NCI-H2171 (cell line): ENCODE measurements at regions not wholly inside any gene's neighbourhood (a gene's known extent, or its start where the extent isn't known, plus 50 kb on each side); places are given as distances from the start of the nearest gene placed in this dataset.
A peak's percentile ranks its signal among the peaks of the same experiment; 100 is the strongest.

Experiments used
- DNase-seq: peaks from one replicate; lab custom pipeline; 2025; lab: John Stamatoyannopoulos, UW

GRCh38 chr16:50469121-50469743 is 79.0 kb upstream of the NKD1 start:
- DNase-seq = no peak

- DNase-seq = no peak
These were observed 79.5 kb upstream of the NKD1 start for GRCh38 chr16:50468749-50469078.

GRCh38 chr16:50467943-50468748 is 80.0 kb upstream of the NKD1 start:
- DNase-seq = peak; percentile 71

GRCh38 chr16:50467559-50467942 is 80.6 kb upstream of the NKD1 start:
- DNase-seq = no peak

- no peak for DNase-seq
These were observed 82.0 kb upstream of the NKD1 start for GRCh38 chr16:50466170-50466569.

- no peak for DNase-seq
These were observed 83.6 kb upstream of the NKD1 start for GRCh38 chr16:50464325-50465290.

- DNase-seq = no peak
These were observed 84.4 kb upstream of the NKD1 start for GRCh38 chr16:50463581-50464324.

- DNase-seq = no peak
These were observed 85.2 kb upstream of the NKD1 start for GRCh38 chr16:50462793-50463507.

GRCh38 chr16:50461400-50461760 is 86.8 kb upstream of the NKD1 start:
- DNase-seq = no peak

GRCh38 chr16:50460538-50461399 is 87.4 kb upstream of the NKD1 start:
- no peak for DNase-seq

GRCh38 chr16:50459496-50460080 is 88.6 kb upstream of the NKD1 start:
- no peak for DNase-seq

GRCh38 chr16:50458667-50459495 is 89.3 kb upstream of the NKD1 start:
- no peak for DNase-seq

GRCh38 chr16:50457979-50458491 is 89.2 kb upstream of the BRD7 start:
- DNase-seq = no peak

GRCh38 chr16:50457423-50457822 is 88.6 kb upstream of the BRD7 start:
- DNase-seq = no peak

GRCh38 chr16:50455288-50455845 is 86.6 kb upstream of the BRD7 start:
- no peak for DNase-seq

- no peak for DNase-seq
These were observed 84.7 kb upstream of the BRD7 start for GRCh38 chr16:50453446-50453845.

GRCh38 chr16:50451951-50452508 is 83.2 kb upstream of the BRD7 start:
- no peak for DNase-seq

- DNase-seq = no peak
These were observed 82.2 kb upstream of the BRD7 start for GRCh38 chr16:50450957-50451356.
